Thymus (tissue), 11 donors: ENCODE measurements at regions not wholly inside any gene's neighbourhood (a gene's known extent, or its start where the extent isn't known, plus 50 kb on each side); places are given as distances from the start of the nearest gene placed in this dataset.
A peak's percentile ranks its signal among the peaks of the same experiment; 100 is the strongest.

Experiments used
- DNase-seq, 9 donors: peaks; one replicate each; pipeline ENCODE4 v3.0.0-alpha.2; 2013; ENCODE audit warnings: low spot score in 9 of 9, low read depth in 6 of 9, missing footprints in 1 of 9
- H3K27ac ChIP-seq, 2 donors: one replicate each; pipeline ENCODE4 v1.5.1; 2013; ENCODE audit warnings: control low read depth in 1 of 2, low read depth in 1 of 2, low read length in 1 of 2, mild to moderate bottlenecking in 1 of 2, moderate library complexity in 1 of 2
- H3K27me3 ChIP-seq, 2 donors: one replicate each; pipeline ENCODE4 v1.5.1; 2013; ENCODE audit warnings: low read length in 1 of 2; ENCODE audit not compliant: control insufficient read depth in 2 of 2, insufficient read depth in 1 of 2
- H3K36me3 ChIP-seq, 2 donors: one replicate each; pipeline ENCODE4 v1.5.1; 2013; ENCODE audit warnings: low read length in 1 of 2, mild to moderate bottlenecking in 1 of 2, moderate library complexity in 1 of 2; ENCODE audit not compliant: control insufficient read depth in 2 of 2, insufficient read depth in 2 of 2
- H3K4me1 ChIP-seq, 2 donors: one replicate each; pipeline ENCODE4 v1.5.1; 2013; ENCODE audit warnings: low read length in 2 of 2; ENCODE audit not compliant: control insufficient read depth in 2 of 2, insufficient read depth in 2 of 2
- H3K4me3 ChIP-seq, 2 donors: one replicate each; pipeline ENCODE4 v1.5.1; 2013; ENCODE audit warnings: low read length in 2 of 2, control low read depth in 1 of 2, mild to moderate bottlenecking in 1 of 2
- H3K9me3 ChIP-seq, 2 donors: one replicate each; pipeline ENCODE4 v1.5.1; 2013; ENCODE audit warnings: low read length in 1 of 2, mild to moderate bottlenecking in 1 of 2; ENCODE audit not compliant: control insufficient read depth in 2 of 2, insufficient read depth in 1 of 2
- WGBS: extraction: QIAGEN DNeasy Blood & Tissue Kit; methylation state at CpG from one replicate; pipeline ENCODE4 v1.1.7; 2013; 5-methylcytosine and 5-hydroxymethylcytosine counted together
- donor health status: healthy.

- Histone ChIP-seq H3K4me3 (no peak overlapping the region), H3K4me1 (no peaks in the 10 kb centered on the region), H3K36me3 (no peaks in the 10 kb centered on the region), H3K9me3 (peaks cover 0 to 3% of the 10 kb centered on the region in 2 donors), H3K27ac (no peak overlapping the region), H3K27me3 (no peaks in the 10 kb centered on the region)
- DNase-seq, result no peak
- WGBS, result 96% methylated on average over 3 of the region's 3 CpGs
Observed at GRCh38 chr5:57705769-57706168, 223.2 kb upstream of the ACTBL2 start.

- H3K9me3 ChIP-seq, result peaks cover 0 to 3% of the 10 kb centered on the region in 2 donors
- DNase-seq, result no peak
- WGBS, result 87% methylated on average over 1 of the region's 1 CpG
- H3K4me1 ChIP-seq, result no peaks in the 10 kb centered on the region
- H3K4me3 ChIP-seq, result no peak overlapping the region
- H3K27me3 ChIP-seq, result no peaks in the 10 kb centered on the region
- no peaks in the 10 kb centered on the region for H3K36me3 ChIP-seq
- H3K27ac ChIP-seq, result no peak overlapping the region
Observed at GRCh38 chr5:57703721-57704120, 221.1 kb upstream of the ACTBL2 start.

- Histone ChIP-seq H3K36me3 (no peaks in the 10 kb centered on the region), H3K27ac (no peak overlapping the region), H3K27me3 (no peaks in the 10 kb centered on the region), H3K4me3 (no peak overlapping the region), H3K4me1 (no peaks in the 10 kb centered on the region), H3K9me3 (no peaks in the 10 kb centered on the region)
- 96% methylated on average over 2 of the region's 2 CpGs for WGBS
- DNase-seq, result no peak
Observed at GRCh38 chr5:57700484-57700883, 217.9 kb upstream of the ACTBL2 start.

DNA sequence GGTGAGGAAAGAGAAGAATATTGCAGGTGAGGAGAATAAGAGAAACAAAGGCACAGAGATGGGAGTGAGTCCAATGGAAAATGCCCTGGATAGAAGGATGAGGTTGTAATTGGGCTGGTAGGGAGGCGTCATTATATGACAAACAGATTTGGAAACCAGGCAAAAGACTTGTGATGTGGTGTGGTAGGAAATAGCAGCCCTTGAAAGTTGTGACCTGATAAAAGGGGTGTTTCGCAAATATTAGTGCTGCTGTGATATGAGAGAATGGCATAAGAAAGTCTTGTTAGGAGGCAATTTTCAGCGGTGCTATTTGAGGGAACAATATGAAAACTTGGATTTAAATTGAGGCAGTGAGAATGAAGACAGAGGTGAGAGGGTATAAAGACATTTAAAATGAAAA is 217.5 kb upstream of the ACTBL2 start:
- Histone ChIP-seq H3K4me3 (no peak overlapping the region), H3K36me3 (no peaks in the 10 kb centered on the region), H3K27ac (no peak overlapping the region), H3K4me1 (no peaks in the 10 kb centered on the region), H3K27me3 (no peaks in the 10 kb centered on the region), H3K9me3 (no peaks in the 10 kb centered on the region)
- WGBS, result 99% methylated on average over 3 of the region's 3 CpGs
- no peak for DNase-seq

DNA sequence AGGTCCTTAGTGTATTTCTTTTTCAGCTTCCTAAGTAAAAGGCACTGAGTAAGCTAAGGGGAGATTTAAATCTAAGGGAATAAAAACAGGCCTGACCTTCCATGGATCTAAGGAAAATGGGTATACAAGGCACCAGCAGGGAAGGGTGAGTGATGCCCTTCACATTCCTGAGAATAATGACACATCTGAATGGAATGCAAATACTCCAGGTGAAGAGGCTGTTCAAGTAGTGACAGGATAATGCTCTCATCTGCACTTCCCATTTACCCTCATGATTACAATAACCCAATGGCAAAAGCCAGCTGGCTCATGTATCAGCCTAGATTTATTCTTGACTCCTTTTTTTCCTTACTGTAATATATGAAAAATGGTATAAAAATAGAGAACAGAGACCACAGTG is 216.2 kb upstream of the ACTBL2 start:
- DNase-seq, result no peak
- H3K27ac ChIP-seq, result no peak overlapping the region
- H3K4me3 ChIP-seq, result no peak overlapping the region
- no peaks in the 10 kb centered on the region for H3K4me1 ChIP-seq
- H3K9me3 ChIP-seq, result no peaks in the 10 kb centered on the region
- H3K36me3 ChIP-seq, result no peaks in the 10 kb centered on the region
- no peaks in the 10 kb centered on the region for H3K27me3 ChIP-seq

DNA sequence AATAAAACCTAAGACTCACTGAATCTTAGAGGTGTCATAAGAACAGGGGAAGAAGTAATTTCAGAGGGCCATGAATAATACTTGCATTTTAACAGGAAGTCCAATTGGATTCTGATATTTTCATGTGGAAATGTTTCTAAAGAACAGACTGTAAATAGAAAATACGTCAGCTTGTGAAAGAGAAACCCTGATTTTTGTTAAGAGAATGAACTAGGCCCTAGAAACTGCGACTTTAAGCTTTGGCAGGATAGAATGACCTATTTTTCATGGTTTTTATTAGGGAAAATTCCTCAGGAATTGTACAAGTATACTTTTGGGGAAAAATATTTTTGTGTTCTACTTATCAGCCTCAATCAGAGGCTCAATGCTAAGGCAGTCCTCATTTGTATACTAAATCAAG is 215.5 kb upstream of the ACTBL2 start:
- H3K36me3 ChIP-seq, result no peaks in the 10 kb centered on the region
- 94% methylated on average over 2 of the region's 2 CpGs for WGBS
- no peaks in the 10 kb centered on the region for H3K27me3 ChIP-seq
- no peak overlapping the region for H3K4me3 ChIP-seq
- H3K4me1 ChIP-seq, result no peaks in the 10 kb centered on the region
- H3K9me3 ChIP-seq, result no peaks in the 10 kb centered on the region
- H3K27ac ChIP-seq, result no peak overlapping the region
- DNase-seq, result no peak

- H3K4me1 ChIP-seq, result no peaks in the 10 kb centered on the region
- H3K27ac ChIP-seq, result peak overlapping the region in 1 of 2 donors; percentile 3
- H3K4me3 ChIP-seq, result no peak overlapping the region
- H3K36me3 ChIP-seq, result no peaks in the 10 kb centered on the region
- H3K27me3 ChIP-seq, result no peaks in the 10 kb centered on the region
- no peaks in the 10 kb centered on the region for H3K9me3 ChIP-seq
- WGBS, result 95% methylated on average over 4 of the region's 4 CpGs
- DNase-seq, result no peak
Observed at GRCh38 chr5:57696825-57697570, 214.4 kb upstream of the ACTBL2 start.

GRCh38 chr5:57696389-57696769 is 213.8 kb upstream of the ACTBL2 start:
- no peaks in the 10 kb centered on the region for H3K9me3 ChIP-seq
- no peaks in the 10 kb centered on the region for H3K4me1 ChIP-seq
- H3K27ac ChIP-seq, result no peak overlapping the region

DNA sequence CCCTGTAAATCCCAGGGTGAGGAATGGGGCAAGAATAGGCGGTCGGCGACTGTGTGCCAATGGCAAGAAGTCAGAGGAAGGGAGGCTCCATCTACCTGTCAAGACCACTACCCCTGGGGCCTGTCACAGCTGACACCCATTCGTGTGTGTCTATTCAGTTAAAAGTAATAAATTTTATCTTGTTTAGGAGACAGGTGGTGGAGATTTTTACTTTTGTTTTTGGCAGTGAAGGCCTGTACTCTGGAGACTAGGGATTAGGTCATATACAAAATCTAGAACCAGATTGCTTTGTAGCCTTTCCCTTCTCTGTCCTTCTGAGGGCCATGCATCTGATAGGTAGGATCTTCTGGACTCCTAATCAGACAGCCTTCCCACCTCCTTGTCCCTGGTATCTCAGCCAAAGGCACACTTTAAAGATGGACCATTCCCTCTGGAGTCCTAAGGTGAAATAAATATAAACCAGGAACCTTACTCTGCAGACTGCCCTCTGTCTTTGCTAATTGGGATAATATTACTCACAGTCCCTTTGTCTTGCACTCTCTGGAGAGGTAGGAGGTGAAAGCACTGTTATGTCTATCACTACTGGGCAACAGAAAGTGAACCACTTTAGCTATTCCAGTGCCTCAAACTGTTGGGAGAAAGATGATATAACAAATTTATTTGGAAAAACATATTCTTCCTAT is 213.2 kb upstream of the ACTBL2 start:
- Histone ChIP-seq H3K27ac (no peak overlapping the region), H3K4me3 (no peak overlapping the region), H3K9me3 (no peaks in the 10 kb centered on the region), H3K36me3 (no peaks in the 10 kb centered on the region), H3K27me3 (no peaks in the 10 kb centered on the region), H3K4me1 (no peaks in the 10 kb centered on the region)
- 95% methylated on average over 4 of the region's 4 CpGs for WGBS
- no peak for DNase-seq

More at GRCh38 chr5:57696389-57696769, 213.8 kb upstream of the ACTBL2 start:
- DNase-seq, result no peak
- Histone ChIP-seq H3K4me3 (no peak overlapping the region), H3K36me3 (no peaks in the 10 kb centered on the region), H3K27me3 (no peaks in the 10 kb centered on the region)
- WGBS, result 90% methylated on average over 1 of the region's 1 CpG
